Neural progenitor cell (in vitro differentiated cells): ENCODE measurements at regions not wholly inside any gene's neighbourhood (a gene's known extent, or its start where the extent isn't known, plus 50 kb on each side); places are given as distances from the start of the nearest gene placed in this dataset.

Experiments
- DNase-seq: peaks from one replicate; pipeline ENCODE4 v3.0.0-alpha.2; 2016; ENCODE audit warnings: low spot score
- H2AFZ ChIP-seq: fragments of 200-600 bp; sonication (generic); replicated peaks from 2 replicates; pipeline ENCODE4 v1.6.1; 2016; ENCODE audit warnings: antibody characterized with exemption
- H3F3A ChIP-seq: fragments of 200-600 bp; sonication (generic); 2 replicates; pipeline ENCODE4 v1.6.1; 2016; ENCODE audit warnings: antibody characterized with exemption, low read depth
- H3K27ac ChIP-seq: fragments of 200-600 bp; sonication (generic); 2 replicates; pipeline ENCODE4 v1.5.1; 2016; ENCODE audit warnings: mild to moderate bottlenecking
- H3K27me3 ChIP-seq: fragments of 200-600 bp; sonication (generic); 2 replicates; pipeline ENCODE4 v1.6.1; 2016; ENCODE audit warnings: mild to moderate bottlenecking, moderate library complexity
- H3K36me3 ChIP-seq: fragments of 200-600 bp; sonication (generic); 2 replicates; pipeline ENCODE4 v1.5.1; 2016
- H3K4me1 ChIP-seq: fragments of 200-600 bp; sonication (generic); 2 replicates; pipeline ENCODE4 v1.6.1; 2016; ENCODE audit warnings: mixed run types
- H3K4me2 ChIP-seq: fragments of 200-600 bp; sonication (generic); 2 replicates; pipeline ENCODE4 v1.6.1; 2016
- H3K4me3 ChIP-seq: fragments of 200-600 bp; sonication (generic); 2 replicates; pipeline ENCODE4 v1.5.1; 2016
- H3K79me2 ChIP-seq: fragments of 200-600 bp; sonication (generic); 2 replicates; pipeline ENCODE4 v1.6.1; 2016; ENCODE audit warnings: low read depth
- H3K9ac ChIP-seq: fragments of 200-600 bp; sonication (generic); 2 replicates; pipeline ENCODE4 v1.6.1; 2016
- H3K9me3 ChIP-seq: fragments of 200-600 bp; sonication (generic); 2 replicates; pipeline ENCODE4 v1.5.1; 2016; ENCODE audit warnings: low read depth
- H4K20me1 ChIP-seq: fragments of 200-600 bp; sonication (generic); 2 replicates; pipeline ENCODE4 v1.6.1; 2016; ENCODE audit warnings: low read depth
- H3K27ac Mint-ChIP-seq: 3 replicates; pipeline ENCODE4 v1.8.0; 2021; ENCODE audit warnings: mixed read lengths
- H3K27me3 Mint-ChIP-seq: 2 replicates; pipeline ENCODE4 v1.8.0; 2022; ENCODE audit warnings: low read depth, mild to moderate bottlenecking, inconsistent platforms, moderate library complexity, mixed read lengths; ENCODE audit not compliant: insufficient read depth
- H3K36me3 Mint-ChIP-seq: 3 replicates; pipeline ENCODE4 v1.8.0; 2021; ENCODE audit warnings: mixed read lengths
- H3K4me1 Mint-ChIP-seq: 3 replicates; pipeline ENCODE4 v1.8.0; 2021; ENCODE audit warnings: mixed read lengths
- H3K4me3 Mint-ChIP-seq: 3 replicates; pipeline ENCODE4 v1.8.0; 2021; ENCODE audit warnings: mild to moderate bottlenecking, moderate library complexity, mixed read lengths
- H3K9me3 Mint-ChIP-seq: 3 replicates; pipeline ENCODE4 v1.8.0; 2020; ENCODE audit warnings: mixed read lengths
- CTCF ChIP-seq: fragments of 200-600 bp; sonication (generic); IDR thresholded peaks from 2 replicates; pipeline ENCODE4 v1.5.1; 2017; ENCODE audit warnings: antibody characterized with exemption, mild to moderate bottlenecking
- EZH2 ChIP-seq: fragments of 200-600 bp; sonication (generic); IDR thresholded peaks from 2 replicates; pipeline ENCODE4 v1.6.1; 2017; ENCODE audit warnings: antibody characterized with exemption, mild to moderate bottlenecking, moderate library complexity
- EZH2phosphoT487 ChIP-seq: fragments of 200-600 bp; sonication (generic); IDR thresholded peaks from 2 replicates; pipeline ENCODE4 v1.6.1; 2017; ENCODE audit warnings: antibody characterized with exemption

- Histone ChIP-seq H3K4me2 (no peak overlapping the region), H3K27ac (no peak overlapping the region), H2AFZ (no peak overlapping the region), H3K4me3 (no peak overlapping the region), H3K9me3 (no peaks in the 10 kb centered on the region), H3K27me3 (no peaks in the 10 kb centered on the region), H3F3A (no peaks in the 10 kb centered on the region), H3K9ac (no peak overlapping the region), H3K36me3 (no peaks in the 10 kb centered on the region), H3K4me1 (no peaks in the 10 kb centered on the region), H3K79me2 (no peaks in the 10 kb centered on the region), H4K20me1 (no peaks in the 10 kb centered on the region)
- Mint-ChIP-seq H3K27ac (no peak overlapping the region), H3K27me3 (peaks cover 4% of the 10 kb centered on the region), H3K36me3 (no peaks in the 10 kb centered on the region), H3K9me3 (peaks cover 5% of the 10 kb centered on the region), H3K4me3 (no peak overlapping the region), H3K4me1 (peaks cover 9% of the 10 kb centered on the region)
- TF ChIP-seq EZH2 = no peak
- no peak for DNase-seq
These were observed 109.2 kb upstream of the CDYL start for GRCh38 chr6:4666886-4667513.

GRCh38 chr6:4665489-4666417, 110.5 kb upstream of the CDYL start:
- H3K4me1 ChIP-seq = no peaks in the 10 kb centered on the region
- Mint-ChIP-seq H3K4me3 (no peak overlapping the region), H3K9me3 (peaks cover 5% of the 10 kb centered on the region), H3K27me3 (peaks cover 4% of the 10 kb centered on the region), H3K4me1 (peaks cover 9% of the 10 kb centered on the region), H3K27ac (no peak overlapping the region), H3K36me3 (no peaks in the 10 kb centered on the region)
- no peak overlapping the region for H2AFZ ChIP-seq
- H3K4me2 ChIP-seq = no peak overlapping the region
- H3K79me2 ChIP-seq = no peaks in the 10 kb centered on the region
- no peaks in the 10 kb centered on the region for H3K9me3 ChIP-seq
- H3F3A ChIP-seq = no peaks in the 10 kb centered on the region
- DNase-seq = no peak
- TF ChIP-seq EZH2 (no peak), EZH2phosphoT487 (no peak), CTCF (no peak)
- no peaks in the 10 kb centered on the region for H4K20me1 ChIP-seq
- H3K27ac ChIP-seq = no peak overlapping the region
- H3K36me3 ChIP-seq = no peaks in the 10 kb centered on the region
- H3K4me3 ChIP-seq = no peak overlapping the region
- no peak overlapping the region for H3K9ac ChIP-seq
- no peaks in the 10 kb centered on the region for H3K27me3 ChIP-seq

DNA sequence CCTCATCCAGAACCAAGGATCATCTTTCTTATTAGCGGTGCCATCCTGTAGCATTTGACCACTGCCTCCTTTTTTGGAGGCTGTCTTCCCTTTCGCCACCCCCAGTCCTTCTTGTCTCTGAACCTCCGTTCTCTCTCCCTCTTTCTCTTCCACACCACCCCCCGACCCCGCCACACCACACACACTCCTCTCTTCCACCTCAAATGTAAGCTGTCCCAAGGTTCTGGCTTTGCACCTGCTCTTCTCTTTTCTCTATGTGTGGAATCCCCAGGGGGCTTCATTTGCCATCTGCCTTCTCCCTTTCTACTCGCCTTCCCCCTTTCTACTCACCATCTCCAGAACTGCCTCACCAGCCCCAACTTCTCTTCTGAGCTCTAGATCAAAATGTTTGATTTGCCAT, 111.3 kb upstream of the CDYL start:
- no peaks in the 10 kb centered on the region for H3K36me3 Mint-ChIP-seq
- no peaks in the 10 kb centered on the region for H3K36me3 ChIP-seq
- peaks cover 9% of the 10 kb centered on the region for H3K4me1 Mint-ChIP-seq
- no peaks in the 10 kb centered on the region for H3K79me2 ChIP-seq
- peaks cover 5% of the 10 kb centered on the region for H3K9me3 Mint-ChIP-seq
- no peaks in the 10 kb centered on the region for H3K27me3 ChIP-seq
- no peak overlapping the region for H3K27ac ChIP-seq
- no peaks in the 10 kb centered on the region for H3F3A ChIP-seq
- DNase-seq = no peak
- TF ChIP-seq EZH2 = no peak
- TF ChIP-seq EZH2phosphoT487 = no peak
- TF ChIP-seq CTCF = no peak
- H4K20me1 ChIP-seq = no peaks in the 10 kb centered on the region
- no peak overlapping the region for H3K4me2 ChIP-seq
- H3K4me3 ChIP-seq = no peak overlapping the region
- H3K27ac Mint-ChIP-seq = no peak overlapping the region
- no peak overlapping the region for H3K9ac ChIP-seq
- H2AFZ ChIP-seq = no peak overlapping the region
- peaks cover 4% of the 10 kb centered on the region for H3K27me3 Mint-ChIP-seq
- no peaks in the 10 kb centered on the region for H3K4me1 ChIP-seq
- H3K4me3 Mint-ChIP-seq = no peak overlapping the region
- H3K9me3 ChIP-seq = no peaks in the 10 kb centered on the region
